Astrocyte (in vitro differentiated cells and primary cell): ENCODE measurements at regions not wholly inside any gene's neighbourhood (a gene's known extent, or its start where the extent isn't known, plus 50 kb on each side); places are given as distances from the start of the nearest gene placed in this dataset.

Experiments
- DNase-seq: peaks from one replicate; pipeline ENCODE4 v3.0.0-alpha.2; 2010; ENCODE audit warnings: low read depth
- FAIRE-seq: peaks from 2 replicates; lab custom pipeline; 2011; peaks lifted over from hg19 to GRCh38; lab: Jason Lieb, UNC
- H2AFZ ChIP-seq: 2 replicates; pipeline ENCODE4 v1.6.0; 2012; ENCODE audit warnings: low read depth, low read length, inconsistent platforms
- H3K27ac ChIP-seq: 2 replicates; pipeline ENCODE4 v1.5.1; 2011; ENCODE audit warnings: low read depth, low read length, inconsistent platforms
- H3K27me3 ChIP-seq: 2 replicates; pipeline ENCODE4 v1.6.0; 2011; ENCODE audit warnings: low read length, inconsistent platforms; ENCODE audit not compliant: insufficient read depth
- H3K36me3 ChIP-seq: 2 replicates; pipeline ENCODE4 v1.5.1; 2011; ENCODE audit warnings: low read length, inconsistent platforms; ENCODE audit not compliant: insufficient read depth
- H3K4me1 ChIP-seq: 2 replicates; pipeline ENCODE4 v1.5.1; 2011; ENCODE audit warnings: low read length, inconsistent platforms; ENCODE audit not compliant: insufficient read depth
- H3K4me2 ChIP-seq: 2 replicates; pipeline ENCODE4 v1.6.0; 2012; ENCODE audit warnings: low read length, inconsistent platforms
- H3K4me3 ChIP-seq: 2 replicates; pipeline ENCODE4 v1.5.1; 2011; ENCODE audit warnings: low read depth, mild to moderate bottlenecking, low read length, inconsistent platforms; ENCODE audit not compliant: insufficient read depth
- H3K79me2 ChIP-seq: 2 replicates; pipeline ENCODE4 v1.6.0; 2012; ENCODE audit warnings: mild to moderate bottlenecking, low read length, inconsistent platforms; ENCODE audit not compliant: insufficient read depth
- H3K9ac ChIP-seq: 2 replicates; pipeline ENCODE4 v1.6.0; 2012; ENCODE audit warnings: mild to moderate bottlenecking, low read length, inconsistent platforms
- H3K9me3 ChIP-seq: 2 replicates; pipeline ENCODE4 v1.5.1; 2012; ENCODE audit warnings: low read depth, mild to moderate bottlenecking, low read length, inconsistent platforms; ENCODE audit not compliant: insufficient read depth
- H4K20me1 ChIP-seq: 2 replicates; pipeline ENCODE4 v1.6.0; 2012; ENCODE audit warnings: low read length, inconsistent platforms; ENCODE audit not compliant: insufficient read depth
- H3K27ac Mint-ChIP-seq: one replicate; pipeline ENCODE4 v1.8.0; 2021; ENCODE audit warnings: mild to moderate bottlenecking, mixed read lengths; ENCODE audit not compliant: unreplicated experiment
- H3K27me3 Mint-ChIP-seq: one replicate; pipeline ENCODE4 v1.8.0; 2021; ENCODE audit warnings: low read depth, mixed read lengths; ENCODE audit not compliant: unreplicated experiment
- H3K36me3 Mint-ChIP-seq: one replicate; pipeline ENCODE4 v1.8.0; 2021; ENCODE audit warnings: low read depth, mixed read lengths; ENCODE audit not compliant: unreplicated experiment
- H3K4me1 Mint-ChIP-seq: one replicate; pipeline ENCODE4 v1.8.0; 2021; ENCODE audit warnings: low read depth, mixed read lengths; ENCODE audit not compliant: unreplicated experiment
- H3K4me3 Mint-ChIP-seq: one replicate; pipeline ENCODE4 v1.8.0; 2021; ENCODE audit warnings: mild to moderate bottlenecking, moderate library complexity, mixed read lengths; ENCODE audit not compliant: unreplicated experiment
- H3K9me3 Mint-ChIP-seq: one replicate; pipeline ENCODE4 v1.8.0; 2021; ENCODE audit warnings: mild to moderate bottlenecking, mixed read lengths; ENCODE audit not compliant: unreplicated experiment
- CTCF ChIP-seq: IDR thresholded peaks from 2 replicates; pipeline ENCODE4 v1.5.1; 2011; ENCODE audit warnings: low read depth, mild to moderate bottlenecking, inconsistent platforms, low read length, moderate library complexity; ENCODE audit not compliant: insufficient read depth
- EZH2 ChIP-seq: IDR thresholded peaks from 2 replicates; pipeline ENCODE4 v1.6.1; 2012; ENCODE audit warnings: mild to moderate bottlenecking, low read length, inconsistent platforms; ENCODE audit not compliant: insufficient read depth

GRCh38 chr20:56796345-56796744 lies 167.2 kb downstream of the TFAP2C start:
- no peak for FAIRE-seq
- no peak overlapping the region for H3K4me3 Mint-ChIP-seq
- H3K4me1 Mint-ChIP-seq, result no peaks in the 10 kb centered on the region
- H3K27me3 Mint-ChIP-seq, result peaks cover 14% of the 10 kb centered on the region
- no peak for TF ChIP-seq CTCF
- TF ChIP-seq EZH2, result no peak
- H3K79me2 ChIP-seq, result no peaks in the 10 kb centered on the region
- H3K9me3 Mint-ChIP-seq, result peaks cover 7% of the 10 kb centered on the region
- H3K9ac ChIP-seq, result no peak overlapping the region
- H3K4me1 ChIP-seq, result no peaks in the 10 kb centered on the region
- peaks cover 5% of the 10 kb centered on the region for H3K9me3 ChIP-seq
- DNase-seq, result no peak
- H3K36me3 ChIP-seq, result no peaks in the 10 kb centered on the region
- H2AFZ ChIP-seq, result no peak overlapping the region
- H3K27ac ChIP-seq, result no peak overlapping the region
- no peaks in the 10 kb centered on the region for H3K27me3 ChIP-seq
- no peak overlapping the region for H3K4me2 ChIP-seq
- no peak overlapping the region for H3K27ac Mint-ChIP-seq
- H3K4me3 ChIP-seq, result no peak overlapping the region
- H3K36me3 Mint-ChIP-seq, result no peaks in the 10 kb centered on the region
- no peaks in the 10 kb centered on the region for H4K20me1 ChIP-seq

DNA sequence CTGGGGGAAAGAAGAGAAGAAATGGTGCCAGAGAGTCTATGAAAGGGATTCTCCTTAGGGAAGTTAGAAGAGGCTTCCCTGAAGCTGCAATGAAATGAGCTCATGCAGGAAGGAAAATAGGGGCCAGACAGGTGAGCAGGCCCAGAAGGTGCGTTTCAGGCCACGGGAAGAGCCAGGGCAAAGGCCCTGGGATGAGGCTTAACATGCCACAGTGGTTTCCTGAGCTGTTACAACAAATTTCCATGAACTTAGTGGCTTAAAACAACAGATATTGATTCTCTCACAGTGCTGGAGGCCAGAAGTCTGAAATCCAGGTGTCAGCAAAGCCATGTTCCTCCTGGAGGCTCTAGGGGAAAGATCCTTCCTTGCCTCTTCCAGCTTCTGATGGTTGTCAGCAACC lies 167.9 kb downstream of the TFAP2C start:
- Mint-ChIP-seq H3K4me3 (no peak overlapping the region), H3K36me3 (no peaks in the 10 kb centered on the region), H3K27me3 (peaks cover 17% of the 10 kb centered on the region), H3K9me3 (peaks cover 7% of the 10 kb centered on the region), H3K27ac (no peak overlapping the region), H3K4me1 (no peaks in the 10 kb centered on the region)
- H3K27ac ChIP-seq, result no peak overlapping the region
- H3K4me3 ChIP-seq, result no peak overlapping the region
- FAIRE-seq (no peak), DNase-seq (no peak)
- no peaks in the 10 kb centered on the region for H3K4me1 ChIP-seq
- no peaks in the 10 kb centered on the region for H3K27me3 ChIP-seq
- no peaks in the 10 kb centered on the region for H3K79me2 ChIP-seq
- no peaks in the 10 kb centered on the region for H3K36me3 ChIP-seq
- TF ChIP-seq CTCF (no peak), EZH2 (no peak)
- H3K9ac ChIP-seq, result no peak overlapping the region
- no peak overlapping the region for H3K4me2 ChIP-seq
- peaks cover 5% of the 10 kb centered on the region for H3K9me3 ChIP-seq
- H4K20me1 ChIP-seq, result no peaks in the 10 kb centered on the region
- no peak overlapping the region for H2AFZ ChIP-seq

- H3K27ac Mint-ChIP-seq, result no peak overlapping the region
- H3K4me3 ChIP-seq, result no peak overlapping the region
- no peak for DNase-seq
- H3K36me3 Mint-ChIP-seq, result no peaks in the 10 kb centered on the region
- peaks cover 5% of the 10 kb centered on the region for H3K9me3 ChIP-seq
- no peaks in the 10 kb centered on the region for H3K36me3 ChIP-seq
- no peaks in the 10 kb centered on the region for H4K20me1 ChIP-seq
- no peak overlapping the region for H3K4me2 ChIP-seq
- H3K9ac ChIP-seq, result no peak overlapping the region
- peaks cover 7% of the 10 kb centered on the region for H3K9me3 Mint-ChIP-seq
- peaks cover 8% of the 10 kb centered on the region for H3K4me1 ChIP-seq
- H3K79me2 ChIP-seq, result no peaks in the 10 kb centered on the region
- H3K27ac ChIP-seq, result no peak overlapping the region
- TF ChIP-seq EZH2, result no peak
- TF ChIP-seq CTCF, result no peak
- no peaks in the 10 kb centered on the region for H3K4me1 Mint-ChIP-seq
- H3K27me3 Mint-ChIP-seq, result peaks cover 21% of the 10 kb centered on the region
- no peak overlapping the region for H3K4me3 Mint-ChIP-seq
- H2AFZ ChIP-seq, result no peak overlapping the region
- H3K27me3 ChIP-seq, result no peaks in the 10 kb centered on the region
- FAIRE-seq, result no peak
These were observed 169.5 kb downstream of the TFAP2C start for GRCh38 chr20:56798634-56799033.
